ENCODE measurements at regions not wholly inside any gene's neighbourhood (a gene's known extent, or its start where the extent isn't known, plus 50 kb on each side); places are given as distances from the start of the nearest gene placed in this dataset.

GRCh38 chr2:146227152-146228019 lies 1617.4 kb upstream of the ACVR2A start:
- no peaks in the 10 kb centered on the region for H3K9me2 ChIP-seq (ENCODE audit: insufficient read depth)
- CTCF ChIA-PET = no interaction called here
- no peaks in the 10 kb centered on the region for H3K27me3 ChIP-seq (ENCODE audit: insufficient read depth, low read length)
- RAD21 ChIA-PET (ENCODE audit: low non-redundant PET in 1 of 2, low total read pairs in 2 of 2, uncharacterized antibody in 2 of 2, unreplicated experiment in 2 of 2) = no interaction called here
- no peak for DNase-seq (ENCODE audit: low read depth, low spot score)
- H3K36me3 ChIP-seq (ENCODE audit: control insufficient read depth in 1 of 2, insufficient read depth in 2 of 2, low read length in 2 of 2) = no peaks in the 10 kb centered on the region
- intact Hi-C loops (cut with micrococcal nuclease) = no loop called here
- H3K9me3 ChIP-seq (ENCODE audit: control insufficient read depth in 1 of 2, insufficient read depth in 1 of 2, low read depth in 1 of 2, low read length in 2 of 2) = no peaks in the 10 kb centered on the region
- no TSS peak for BruUV-seq (replicated peaks)
- no peaks in the 10 kb centered on the region for H4K20me1 ChIP-seq (ENCODE audit: insufficient read depth)
- POLR2A ChIA-PET = no interaction called here
- no peak overlapping the region for H3K27ac ChIP-seq (ENCODE audit: low read depth, low read length)
- H3K9ac ChIP-seq (ENCODE audit: low read length) = no peak overlapping the region
- H3K4me2 ChIP-seq (ENCODE audit: low read length) = no peak overlapping the region
- no peak overlapping the region for H2AFZ ChIP-seq (ENCODE audit: low read depth, low read length, poor library complexity, severe bottlenecking)
- no peaks in the 10 kb centered on the region for H3K79me2 ChIP-seq (ENCODE audit: insufficient read depth, low read length)
- no peak overlapping the region for H3K4me3 ChIP-seq (replicated peaks in 1 of 2; ENCODE audit: low read depth in 1 of 2, low read length in 2 of 2)
- TF ChIP-seq EZH2phosphoT487 (IDR thresholded peaks at IDR 0.05; ENCODE audit: borderline replicate concordance) (no peak), JUND (IDR thresholded peaks at IDR 0.05) (no peak), TCF7L2 (IDR thresholded peaks at IDR 0.05; ENCODE audit: borderline replicate concordance, extremely low read depth, insufficient read depth, insufficient read length) (no peak), ZFX (IDR thresholded peaks at IDR 0.05) (no peak), CBX3 (IDR thresholded peaks at IDR 0.05; ENCODE audit: low read depth) (no peak), FOSL1 (IDR thresholded peaks at IDR 0.05; ENCODE audit: low read depth) (no peak), SP1 (IDR thresholded peaks at IDR 0.05; ENCODE audit: low read depth) (no peak), YY1 (IDR thresholded peaks at IDR 0.05; ENCODE audit: extremely low read depth, insufficient replicate concordance, low read depth, low read length) (no peak), ZNF274 (IDR thresholded peaks at IDR 0.05; ENCODE audit: low read depth, low read length) (no peak), CTCF (IDR thresholded peaks at IDR 0.05 in 2 of 3, conservative IDR thresholded peaks at IDR 0.05 in 1 of 3; ENCODE audit: borderline replicate concordance in 1 of 3, insufficient read depth in 1 of 3, low read depth in 2 of 3, low read length in 2 of 3) (no peak), ZBTB33 (IDR thresholded peaks at IDR 0.05; ENCODE audit: extremely low read depth, insufficient replicate concordance, low read length) (no peak), EGR1 (IDR thresholded peaks at IDR 0.05; ENCODE audit: low read depth) (no peak), MAX (IDR thresholded peaks at IDR 0.05) (no peak), POLR2A (IDR thresholded peaks at IDR 0.05; ENCODE audit: borderline replicate concordance, extremely low read depth, insufficient read depth, insufficient read length) (no peak), SIN3A (IDR thresholded peaks at IDR 0.05; ENCODE audit: low read depth) (no peak), POLR2AphosphoS5 (IDR thresholded peaks at IDR 0.05; ENCODE audit: low read depth, low read length) (no peak), EZH2 (IDR thresholded peaks at IDR 0.05) (no peak), CEBPB (IDR thresholded peaks at IDR 0.05; ENCODE audit: low read depth) (no peak)
- no peak for ATAC-seq
- no peaks in the 10 kb centered on the region for H3K4me1 ChIP-seq (ENCODE audit: control insufficient read depth in 1 of 2, insufficient read depth in 2 of 2, low read length in 2 of 2)
